Stimulated activated CD4-positive, alpha-beta T cell treated with anti-CD3 and anti-CD28 coated beads, Interleukin-4, amount 100 ng/mL, for 1 hour (primary cell): ENCODE measurements at regions not wholly inside any gene's neighbourhood (a gene's known extent, or its start where the extent isn't known, plus 50 kb on each side); places are given as distances from the start of the nearest gene placed in this dataset.

Experiments used
- DNase-seq: peaks from one replicate; pipeline ENCODE4 v3.0.0-alpha.2; 2020

- no peak for DNase-seq
Measured at GRCh38 chr2:42888321-42889245, 96.2 kb upstream of the HAAO start.

GRCh38 chr2:42886921-42887320, 94.5 kb upstream of the HAAO start:
- DNase-seq = no peak

DNA sequence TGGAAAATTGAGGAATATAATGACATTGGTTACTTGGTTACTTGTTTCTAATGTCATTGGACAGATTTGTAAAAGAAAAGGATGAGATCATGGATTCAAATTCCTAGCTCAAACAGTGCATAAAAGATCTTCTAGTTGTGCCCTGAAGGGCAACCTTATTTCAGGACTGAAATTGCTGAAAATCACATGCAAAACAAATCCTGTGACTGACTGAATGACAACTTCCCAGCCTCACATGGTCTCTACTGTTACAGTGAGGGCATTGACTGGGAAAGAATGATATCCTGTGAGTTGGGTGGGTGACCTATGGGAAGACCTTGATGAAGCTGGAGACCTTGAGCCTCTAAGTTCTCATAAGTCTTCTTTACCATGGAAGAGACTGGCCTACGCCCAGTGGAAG, 90.4 kb upstream of the HAAO start:
- DNase-seq = no peak

DNA sequence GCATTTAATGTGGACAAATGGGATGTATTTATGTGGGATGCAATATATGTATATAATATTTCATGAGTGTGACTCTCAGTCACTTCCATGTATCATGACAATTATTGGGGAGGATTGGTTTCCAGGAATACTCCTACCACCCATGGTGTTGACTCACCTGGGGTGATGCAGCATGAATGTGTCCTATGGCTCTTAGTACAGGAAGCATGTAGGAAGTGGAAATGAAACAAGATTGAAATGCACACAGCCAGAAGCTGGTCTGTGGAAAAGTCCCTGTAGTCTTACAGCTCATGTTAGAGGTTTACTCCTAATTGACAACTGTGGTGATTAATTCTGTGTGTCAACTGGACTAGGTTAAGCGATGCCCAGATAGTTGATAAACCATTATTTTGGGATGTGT, 89.3 kb upstream of the HAAO start:
- no peak for DNase-seq

DNA sequence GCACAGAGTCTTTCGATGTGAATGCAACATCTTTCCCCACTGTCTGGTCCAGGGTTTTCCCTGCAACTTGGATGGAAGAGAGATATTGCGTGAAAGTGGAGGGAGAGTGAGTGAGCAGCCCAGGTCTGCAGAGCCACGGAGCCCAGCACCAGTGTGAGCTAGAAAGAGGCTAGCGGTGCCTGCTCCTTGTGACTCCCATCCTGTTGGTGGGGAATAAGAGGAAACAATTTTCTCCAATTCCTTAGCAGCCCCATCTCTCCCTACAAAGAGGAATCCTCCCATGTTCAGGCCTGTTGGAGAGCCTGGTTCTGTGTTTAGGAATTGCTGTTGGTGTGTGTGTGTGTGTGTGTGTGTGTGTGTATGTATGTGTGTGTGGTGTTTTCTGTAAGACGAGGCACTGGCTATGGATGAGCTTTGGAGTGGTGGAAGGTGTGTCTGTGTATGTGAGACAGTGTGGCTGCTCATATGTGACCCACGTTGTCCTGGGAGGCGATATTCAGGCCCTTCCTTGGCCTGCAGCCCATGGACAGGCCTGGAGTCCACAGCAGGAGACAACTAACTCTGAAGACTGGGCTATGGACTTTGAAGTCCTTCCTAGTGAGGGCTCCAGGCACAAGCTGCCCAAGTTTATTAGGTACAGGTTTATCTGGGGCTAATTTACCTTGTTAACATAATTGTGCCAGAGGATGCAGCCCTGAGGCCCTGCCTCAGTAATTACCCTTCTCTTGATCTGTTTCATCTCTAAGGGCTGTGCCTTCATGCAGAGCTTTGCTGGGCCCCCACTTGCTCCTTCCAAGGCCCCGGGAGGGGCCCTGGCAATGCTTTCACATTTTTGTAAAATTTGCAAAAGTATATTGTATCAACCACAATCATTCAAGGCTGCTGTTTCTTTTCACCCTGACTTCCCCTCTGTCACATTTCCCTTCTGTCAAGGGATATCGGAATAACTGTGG, 88.6 kb upstream of the HAAO start:
- DNase-seq = no peak

GRCh38 chr2:42879913-42880737, 87.7 kb upstream of the HAAO start:
- no peak for DNase-seq

DNA sequence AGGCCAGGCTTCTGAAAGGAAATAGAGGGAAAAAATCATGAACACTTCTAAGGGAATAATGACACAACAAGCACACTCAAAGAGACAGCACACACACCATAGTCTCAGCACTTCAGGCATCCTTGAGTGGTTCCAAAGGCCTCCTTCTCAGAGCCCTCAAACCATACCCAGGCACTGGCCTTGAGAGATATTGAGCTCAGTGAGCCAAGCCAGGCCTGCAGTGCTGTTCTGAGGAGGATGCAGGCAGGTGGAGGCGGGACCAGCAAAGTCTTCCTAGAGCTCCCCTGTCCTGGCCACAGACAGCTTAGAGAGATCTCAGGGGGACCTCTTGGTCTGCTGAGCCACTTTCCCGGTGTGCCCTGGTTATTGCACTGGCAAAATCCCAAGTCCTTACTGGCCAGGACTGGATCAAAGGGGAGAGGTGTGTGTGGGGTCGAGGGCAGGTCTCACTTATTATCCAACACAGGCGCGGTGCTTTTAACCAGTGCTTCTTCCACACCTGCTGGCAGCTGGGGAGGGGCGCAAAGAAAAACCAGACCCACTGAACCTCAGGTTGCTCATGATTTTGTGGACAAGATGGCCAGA, 86.8 kb upstream of the HAAO start:
- DNase-seq = no peak

DNA sequence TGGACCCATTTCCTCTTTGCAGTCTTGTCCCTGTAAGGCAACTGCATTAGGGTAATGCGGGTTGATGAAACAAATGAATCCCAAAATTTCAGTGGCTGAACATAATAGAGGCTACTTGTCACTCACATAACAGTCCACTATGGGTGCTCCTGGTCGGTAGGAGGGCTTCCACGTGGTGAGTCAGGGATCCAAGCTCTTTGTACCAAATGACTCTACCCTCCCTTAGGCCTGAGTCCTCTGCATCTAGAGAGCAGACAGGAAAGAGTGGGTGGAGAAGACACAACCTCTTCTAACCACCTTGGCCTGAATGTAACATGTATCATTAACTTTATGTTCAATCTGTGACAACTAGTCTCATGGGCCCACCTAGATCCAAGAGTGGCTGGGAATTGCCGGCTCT, 86.2 kb upstream of the HAAO start:
- DNase-seq = no peak

DNA sequence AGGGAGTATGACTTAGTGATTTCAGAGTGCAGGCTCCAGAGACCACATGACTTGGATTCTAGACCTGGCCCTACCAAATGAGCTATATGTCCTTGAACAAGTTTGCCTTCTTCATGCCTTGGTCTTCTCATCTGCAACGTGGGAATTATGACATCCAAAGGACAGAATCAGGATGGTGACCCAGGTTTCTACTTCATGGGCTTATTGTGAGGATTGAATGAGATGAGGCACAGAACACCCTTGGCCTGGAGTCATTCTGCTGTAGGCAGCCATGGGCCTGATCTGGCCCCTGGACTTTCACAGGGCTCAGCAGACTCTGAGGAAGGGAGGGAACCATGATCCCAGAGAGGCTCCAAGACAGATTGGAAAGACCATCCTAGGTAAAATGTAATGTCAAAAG, 85.6 kb upstream of the HAAO start:
- no peak for DNase-seq

GRCh38 chr2:42877511-42877910, 85.1 kb upstream of the HAAO start:
- DNase-seq = no peak

DNA sequence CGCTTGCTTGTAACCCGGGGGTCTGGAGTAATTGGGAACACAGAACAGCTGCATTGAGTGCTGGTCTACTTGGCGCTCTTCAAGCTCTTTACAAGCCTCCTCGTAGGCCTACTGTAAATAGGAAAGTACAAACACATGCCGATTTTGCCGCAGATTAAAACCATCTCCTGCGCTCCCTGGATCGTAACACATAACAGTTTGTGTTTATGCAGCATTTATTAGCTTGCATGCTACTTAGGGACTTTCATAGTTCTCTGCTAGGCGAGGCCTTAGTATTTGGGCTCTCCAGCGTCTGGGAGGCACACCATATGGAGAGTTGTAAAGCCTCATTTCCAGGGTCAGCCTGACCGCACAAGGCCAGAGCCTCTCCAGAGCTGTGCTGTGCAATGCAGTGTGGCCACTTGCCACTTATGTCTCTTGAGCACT, 84.0 kb upstream of the HAAO start:
- no peak for DNase-seq

DNA sequence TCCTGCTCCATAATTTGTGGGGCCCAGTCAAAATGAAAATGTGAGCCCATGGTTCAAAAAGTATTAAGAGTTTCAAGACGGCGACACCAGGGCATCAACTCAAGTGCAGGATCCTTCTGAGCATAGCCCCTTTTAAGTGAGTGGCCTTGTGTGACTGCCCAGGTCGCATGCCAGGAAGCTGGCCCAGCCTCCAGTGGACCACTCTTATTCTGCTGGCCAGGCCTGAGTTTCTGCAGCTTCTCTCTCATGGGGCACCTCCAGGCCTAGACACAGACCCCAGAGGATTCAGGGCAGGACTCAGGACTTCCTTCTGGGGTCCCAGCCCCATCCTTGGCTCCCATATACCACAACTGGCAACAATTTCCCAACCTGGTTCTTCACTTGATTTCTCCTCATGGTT, 83.5 kb upstream of the HAAO start:
- no peak for DNase-seq

- no peak for DNase-seq
Measured at GRCh38 chr2:42874949-42875801, 82.8 kb upstream of the HAAO start.

- no peak for DNase-seq
Measured at GRCh38 chr2:42872721-42873120, 80.3 kb upstream of the HAAO start.

DNA sequence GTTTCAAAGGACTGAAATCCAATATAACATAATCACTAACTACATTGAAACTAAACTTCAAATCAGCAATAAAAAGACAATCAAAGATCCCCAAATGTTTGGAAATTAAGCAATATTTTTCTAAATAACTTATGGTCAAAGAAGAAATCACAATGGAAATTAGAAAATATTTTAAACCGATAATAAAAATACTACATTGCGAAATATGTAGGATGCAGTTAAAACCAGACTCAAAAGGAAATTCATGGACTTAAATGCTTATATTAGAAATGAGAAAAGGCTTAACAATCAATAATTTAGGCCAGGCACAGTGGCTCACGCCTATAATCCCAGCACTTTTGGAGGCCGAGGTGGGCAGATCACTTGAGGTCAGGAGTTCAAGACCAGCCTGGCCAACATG, 79.0 kb upstream of the HAAO start:
- DNase-seq = no peak

GRCh38 chr2:42868874-42869273, 76.5 kb upstream of the HAAO start:
- no peak for DNase-seq

GRCh38 chr2:42868096-42868495, 75.7 kb upstream of the HAAO start:
- no peak for DNase-seq

- no peak for DNase-seq
Measured at GRCh38 chr2:42867093-42868065, 75.0 kb upstream of the HAAO start.

- DNase-seq = no peak
Measured at GRCh38 chr2:42865884-42866881, 73.8 kb upstream of the HAAO start.
